Calu3 (cell line): ENCODE measurements at regions not wholly inside any gene's neighbourhood (a gene's known extent, or its start where the extent isn't known, plus 50 kb on each side); places are given as distances from the start of the nearest gene placed in this dataset.

Source experiments
- BruUV-seq: library from RNA; stranded (reverse); fragments of 400-500 nt; replicated peaks from 2 replicates; lab custom pipeline; 2021; lab: Mats Ljungman, UMichigan
- CTCF ChIA-PET: fragments of 300-600 bp; sonication (Branson Sonifier 250); formaldehyde crosslinking; loops from one replicate; lab custom pipeline; 2022; ENCODE audit warnings: antibody characterized with exemption; lab: Charles Lee
- DNase-seq: peaks from one replicate; pipeline ENCODE4 v3.0.0; 2022
- H3K27ac Mint-ChIP-seq: one replicate; pipeline ENCODE4 v1.8.0; 2022; ENCODE audit warnings: mixed read lengths; ENCODE audit not compliant: unreplicated experiment
- H3K27me3 Mint-ChIP-seq: one replicate; pipeline ENCODE4 v1.8.0; 2022; ENCODE audit warnings: mixed read lengths; ENCODE audit not compliant: unreplicated experiment
- H3K36me3 Mint-ChIP-seq: one replicate; pipeline ENCODE4 v1.8.0; 2022; ENCODE audit warnings: mild to moderate bottlenecking, moderate library complexity, mixed read lengths; ENCODE audit not compliant: insufficient read depth, unreplicated experiment
- H3K4me1 Mint-ChIP-seq: one replicate; pipeline ENCODE4 v1.8.0; 2022; ENCODE audit warnings: mild to moderate bottlenecking, low read depth, mixed read lengths; ENCODE audit not compliant: unreplicated experiment
- H3K4me3 Mint-ChIP-seq: one replicate; pipeline ENCODE4 v1.8.0; 2022; ENCODE audit warnings: mild to moderate bottlenecking, low read depth, moderate library complexity, mixed read lengths; ENCODE audit not compliant: unreplicated experiment
- H3K9me3 Mint-ChIP-seq: one replicate; pipeline ENCODE4 v1.8.0; 2022; ENCODE audit warnings: low read depth, mixed read lengths; ENCODE audit not compliant: unreplicated experiment
- intact Hi-C: fragments of 100-400 bp; cut with micrococcal nuclease; formaldehyde crosslinking; loops from one replicate; pipeline ENCODE4 v1.10.0; 2022; ENCODE audit not compliant: unreplicated experiment
- TF ChIP-seq, protein P1 (sequence below): fragments of 200-600 bp; IDR thresholded peaks from one replicate; pipeline ENCODE4 v1.8.0; 2022; ENCODE audit warnings: antibody characterized with exemption; ENCODE audit not compliant: unreplicated experiment

DNA sequence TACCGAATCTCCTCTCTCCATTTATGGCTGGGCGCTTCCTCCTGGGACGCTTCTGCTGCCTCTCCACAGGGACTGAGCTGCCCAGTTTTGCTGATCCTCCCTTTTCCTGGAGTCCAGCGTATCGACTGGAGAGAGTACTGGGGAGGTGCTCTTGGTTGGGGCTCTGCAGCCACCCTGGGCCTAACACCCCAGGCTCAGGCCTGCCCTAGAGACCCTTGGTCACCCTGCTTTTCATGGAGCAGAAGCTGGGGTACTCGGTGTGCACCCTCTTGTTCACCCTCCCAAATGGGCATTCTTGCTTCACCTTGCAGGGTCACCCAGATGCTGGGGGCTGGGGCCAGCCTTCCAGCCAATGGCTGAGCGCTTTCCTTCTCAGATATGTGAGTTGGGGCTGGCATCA is 88.8 kb upstream of the RET start:
- no TSS peak for BruUV-seq

DNA sequence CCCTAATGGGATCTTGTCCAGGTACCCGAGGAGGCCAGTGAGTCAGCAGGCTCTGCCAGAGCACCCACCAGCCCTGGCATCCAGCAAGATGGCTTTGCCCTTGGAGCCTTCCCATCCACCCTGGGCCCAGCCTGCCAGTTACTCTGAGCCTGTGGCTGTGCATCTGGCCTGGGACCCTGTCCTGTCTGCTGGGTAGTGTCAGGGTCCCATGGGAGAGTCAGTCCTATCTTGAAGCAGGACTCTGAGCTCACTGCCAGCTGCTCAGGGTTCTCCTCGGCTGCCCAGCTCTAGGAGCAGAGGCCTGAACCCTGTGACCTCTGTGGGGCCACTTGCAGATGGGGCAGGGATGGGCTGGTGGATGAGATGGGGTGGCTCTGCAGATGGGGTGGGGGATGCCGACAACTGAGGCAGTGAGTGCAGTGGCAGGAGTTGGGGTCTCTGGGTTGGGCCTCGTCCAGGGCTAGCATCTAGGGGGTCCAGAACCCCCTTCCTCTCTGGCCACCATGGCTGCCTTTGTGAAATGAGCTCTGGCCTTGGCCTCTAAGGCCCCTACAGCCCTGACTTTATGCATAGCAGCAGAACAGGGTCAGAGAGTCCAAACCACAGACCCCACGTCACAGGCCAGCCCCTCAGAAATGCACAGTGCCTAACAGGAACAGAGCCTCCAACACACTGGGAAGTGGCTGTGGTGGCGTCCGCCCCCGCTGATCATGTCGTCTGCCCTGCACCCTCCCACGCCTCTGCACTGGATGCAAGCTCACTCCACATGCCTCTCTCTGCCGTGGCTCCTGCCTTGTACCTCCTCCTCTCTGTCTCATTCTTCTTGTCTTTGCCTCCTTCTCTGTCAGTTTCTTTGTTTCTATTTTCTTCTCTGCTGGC is 88.1 kb upstream of the RET start:
- peaks cover 57% of the 10 kb centered on the region for H3K27me3 Mint-ChIP-seq
- TF ChIP-seq, protein P1, sequence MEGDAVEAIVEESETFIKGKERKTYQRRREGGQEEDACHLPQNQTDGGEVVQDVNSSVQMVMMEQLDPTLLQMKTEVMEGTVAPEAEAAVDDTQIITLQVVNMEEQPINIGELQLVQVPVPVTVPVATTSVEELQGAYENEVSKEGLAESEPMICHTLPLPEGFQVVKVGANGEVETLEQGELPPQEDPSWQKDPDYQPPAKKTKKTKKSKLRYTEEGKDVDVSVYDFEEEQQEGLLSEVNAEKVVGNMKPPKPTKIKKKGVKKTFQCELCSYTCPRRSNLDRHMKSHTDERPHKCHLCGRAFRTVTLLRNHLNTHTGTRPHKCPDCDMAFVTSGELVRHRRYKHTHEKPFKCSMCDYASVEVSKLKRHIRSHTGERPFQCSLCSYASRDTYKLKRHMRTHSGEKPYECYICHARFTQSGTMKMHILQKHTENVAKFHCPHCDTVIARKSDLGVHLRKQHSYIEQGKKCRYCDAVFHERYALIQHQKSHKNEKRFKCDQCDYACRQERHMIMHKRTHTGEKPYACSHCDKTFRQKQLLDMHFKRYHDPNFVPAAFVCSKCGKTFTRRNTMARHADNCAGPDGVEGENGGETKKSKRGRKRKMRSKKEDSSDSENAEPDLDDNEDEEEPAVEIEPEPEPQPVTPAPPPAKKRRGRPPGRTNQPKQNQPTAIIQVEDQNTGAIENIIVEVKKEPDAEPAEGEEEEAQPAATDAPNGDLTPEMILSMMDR = no peak
- H3K9me3 Mint-ChIP-seq = no peaks in the 10 kb centered on the region
- no peaks in the 10 kb centered on the region for H3K36me3 Mint-ChIP-seq
- no peak for DNase-seq
- BruUV-seq = no TSS peak
- H3K4me3 Mint-ChIP-seq = no peak overlapping the region
- intact Hi-C loops = no loop called here
- no peaks in the 10 kb centered on the region for H3K4me1 Mint-ChIP-seq
- H3K27ac Mint-ChIP-seq = peak overlapping the region; percentile 2
- CTCF ChIA-PET = no interaction called here

More for the DNA sequence above, 88.8 kb upstream of the RET start:
- DNase-seq = no peak
- Mint-ChIP-seq H3K27me3 (peaks cover 57% of the 10 kb centered on the region), H3K36me3 (no peaks in the 10 kb centered on the region), H3K9me3 (no peaks in the 10 kb centered on the region), H3K4me3 (no peak overlapping the region), H3K27ac (no peak overlapping the region), H3K4me1 (no peaks in the 10 kb centered on the region)
- intact Hi-C loops = no loop called here
- CTCF ChIA-PET = interaction anchor here (0.6 kb wide), 1 partner anchor 473 kb away, joined by 4 read pairs; no protein-coding TSS in a partner anchor
- TF ChIP-seq, protein P1 = no peak

DNA sequence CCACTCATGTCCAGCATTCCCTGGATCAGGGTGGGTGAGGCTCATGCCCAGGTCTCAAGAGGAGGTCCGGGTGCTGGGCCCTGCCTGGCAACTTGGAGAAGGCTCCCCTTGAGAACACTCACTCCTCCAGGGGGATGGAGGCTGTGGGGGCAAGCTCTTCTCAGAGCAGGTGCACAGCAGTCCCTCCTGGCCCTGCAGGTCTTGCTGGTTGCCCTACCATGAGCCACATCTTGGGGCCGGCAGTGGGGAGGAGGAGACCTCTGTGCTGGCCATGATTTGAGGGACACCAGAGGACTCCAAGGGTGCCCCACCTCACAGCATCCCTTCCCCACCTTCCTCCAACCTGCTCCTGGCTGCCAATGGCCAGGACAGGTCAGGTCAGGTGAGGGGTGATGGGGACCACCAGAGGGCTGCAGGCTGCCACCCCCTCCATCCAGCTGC is 87.4 kb upstream of the RET start:
- Mint-ChIP-seq H3K36me3 (no peaks in the 10 kb centered on the region), H3K27ac (peak overlapping the region; percentile 2), H3K9me3 (no peaks in the 10 kb centered on the region), H3K27me3 (peaks cover 60% of the 10 kb centered on the region), H3K4me1 (no peaks in the 10 kb centered on the region), H3K4me3 (no peak overlapping the region)
- no TSS peak for BruUV-seq
- intact Hi-C loops = no loop called here
- no peak for DNase-seq
- CTCF ChIA-PET = no interaction called here
- TF ChIP-seq, protein P1 = no peak

DNA sequence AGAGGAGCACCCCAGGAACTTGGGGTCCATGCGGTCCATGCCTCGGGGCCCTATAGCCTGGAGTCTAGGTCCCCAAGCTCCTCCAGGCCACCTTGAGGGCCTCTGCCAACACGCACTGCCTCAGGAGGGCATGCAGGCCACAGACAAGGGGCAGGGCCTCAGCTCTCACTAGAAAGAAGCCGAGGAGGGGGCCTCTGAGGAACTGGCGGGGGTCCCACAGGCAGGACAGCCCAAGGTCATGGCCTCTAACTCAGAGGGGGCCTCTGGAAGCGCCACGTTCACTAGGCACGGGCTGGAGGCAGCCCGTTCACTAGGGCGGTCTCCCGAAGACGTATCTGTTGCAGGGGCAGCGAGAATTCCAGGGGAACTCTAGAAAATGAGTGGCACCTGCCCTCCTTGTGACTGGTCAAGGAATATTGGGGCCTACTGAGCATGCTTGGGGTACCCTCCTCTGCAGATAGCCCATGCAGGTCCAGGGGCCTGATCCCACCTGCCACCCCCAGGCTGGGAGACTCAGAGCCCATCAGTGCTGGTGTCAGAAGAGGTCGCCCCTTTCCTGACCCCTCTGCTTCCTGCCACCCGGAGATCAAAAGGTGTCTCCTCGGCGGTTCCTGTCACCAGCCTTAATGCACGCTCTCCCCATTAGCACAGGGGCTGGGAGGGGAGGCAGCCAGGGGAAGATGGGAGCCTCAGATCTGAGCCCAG is 86.7 kb upstream of the RET start:
- Mint-ChIP-seq H3K27ac (no peak overlapping the region), H3K4me3 (no peak overlapping the region), H3K36me3 (no peaks in the 10 kb centered on the region), H3K4me1 (no peaks in the 10 kb centered on the region), H3K27me3 (peaks cover 57% of the 10 kb centered on the region), H3K9me3 (no peaks in the 10 kb centered on the region)
- no peak for DNase-seq
- intact Hi-C loops = no loop called here
- TF ChIP-seq, protein P1 = no peak
- no TSS peak for BruUV-seq
- CTCF ChIA-PET = no interaction called here
